Kidney epithelial cell (primary cell): ENCODE measurements at regions not wholly inside any gene's neighbourhood (a gene's known extent, or its start where the extent isn't known, plus 50 kb on each side); places are given as distances from the start of the nearest gene placed in this dataset.
A peak's percentile ranks its signal among the peaks of the same experiment; 100 is the strongest.

ENCODE experiments used
- DNase-seq: peaks from one replicate; pipeline ENCODE4 v3.0.0-alpha.2; 2010; ENCODE audit warnings: low read depth
- H3K27me3 ChIP-seq: 2 replicates; pipeline ENCODE4 v1.6.0; 2011; ENCODE audit warnings: low read length; ENCODE audit not compliant: control insufficient read depth, insufficient read depth
- H3K36me3 ChIP-seq: 2 replicates; pipeline ENCODE4 v1.5.1; 2011; ENCODE audit warnings: low read length; ENCODE audit not compliant: control insufficient read depth, insufficient read depth
- H3K4me3 ChIP-seq: 2 replicates; pipeline ENCODE4 v1.5.1; 2011; ENCODE audit warnings: low read depth, mild to moderate bottlenecking, control low read depth, low read length
- TF ChIP-seq, protein P1 (sequence below): IDR thresholded peaks from 2 replicates; pipeline ENCODE4 v1.5.1; 2011; ENCODE audit warnings: mild to moderate bottlenecking, moderate library complexity, low read length, control low read depth, inconsistent platforms; ENCODE audit not compliant: insufficient read depth, poor library complexity, severe bottlenecking

GRCh38 chr13:106625578-106625977 is 57.6 kb upstream of the ARGLU1 start:
- no peaks in the 10 kb centered on the region for H3K36me3 ChIP-seq
- TF ChIP-seq, protein P1, sequence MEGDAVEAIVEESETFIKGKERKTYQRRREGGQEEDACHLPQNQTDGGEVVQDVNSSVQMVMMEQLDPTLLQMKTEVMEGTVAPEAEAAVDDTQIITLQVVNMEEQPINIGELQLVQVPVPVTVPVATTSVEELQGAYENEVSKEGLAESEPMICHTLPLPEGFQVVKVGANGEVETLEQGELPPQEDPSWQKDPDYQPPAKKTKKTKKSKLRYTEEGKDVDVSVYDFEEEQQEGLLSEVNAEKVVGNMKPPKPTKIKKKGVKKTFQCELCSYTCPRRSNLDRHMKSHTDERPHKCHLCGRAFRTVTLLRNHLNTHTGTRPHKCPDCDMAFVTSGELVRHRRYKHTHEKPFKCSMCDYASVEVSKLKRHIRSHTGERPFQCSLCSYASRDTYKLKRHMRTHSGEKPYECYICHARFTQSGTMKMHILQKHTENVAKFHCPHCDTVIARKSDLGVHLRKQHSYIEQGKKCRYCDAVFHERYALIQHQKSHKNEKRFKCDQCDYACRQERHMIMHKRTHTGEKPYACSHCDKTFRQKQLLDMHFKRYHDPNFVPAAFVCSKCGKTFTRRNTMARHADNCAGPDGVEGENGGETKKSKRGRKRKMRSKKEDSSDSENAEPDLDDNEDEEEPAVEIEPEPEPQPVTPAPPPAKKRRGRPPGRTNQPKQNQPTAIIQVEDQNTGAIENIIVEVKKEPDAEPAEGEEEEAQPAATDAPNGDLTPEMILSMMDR: no peak
- no peaks in the 10 kb centered on the region for H3K27me3 ChIP-seq
- no peak for DNase-seq
- H3K4me3 ChIP-seq: no peak overlapping the region

DNA sequence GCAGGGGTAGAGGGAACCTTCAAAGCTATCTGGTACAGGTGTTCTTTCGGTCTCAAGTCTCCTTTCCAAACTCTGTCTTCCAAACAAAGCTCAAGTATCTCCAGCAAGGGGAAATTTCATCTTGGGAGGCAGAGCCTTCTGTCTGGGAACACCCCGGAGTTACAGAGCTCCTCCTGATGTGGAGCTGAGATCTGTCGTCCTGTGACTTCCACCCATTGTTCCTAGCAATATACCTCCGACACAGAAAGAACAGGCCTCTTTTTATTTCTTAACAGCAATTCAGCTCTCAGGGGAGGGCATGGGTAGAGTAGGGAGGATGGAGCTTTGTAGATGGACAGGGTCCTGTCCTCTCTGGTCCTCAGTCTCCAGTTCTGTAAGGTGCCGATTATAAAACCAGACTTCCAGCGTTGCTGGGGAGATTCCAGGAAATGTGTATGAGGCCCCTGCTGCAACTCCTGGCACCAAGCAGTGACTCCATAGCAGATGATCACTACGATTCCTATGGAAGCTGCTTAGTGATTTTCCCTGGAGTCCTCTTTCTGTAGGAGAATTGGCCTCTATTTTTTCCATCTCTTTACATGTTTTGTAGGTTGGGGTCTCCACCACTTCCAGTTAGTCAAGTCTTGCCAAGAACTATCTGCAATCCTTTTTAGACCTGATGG is 56.0 kb upstream of the ARGLU1 start:
- DNase-seq: no peak
- H3K27me3 ChIP-seq: no peaks in the 10 kb centered on the region
- no peaks in the 10 kb centered on the region for H3K36me3 ChIP-seq
- TF ChIP-seq, protein P1: no peak
- no peak overlapping the region for H3K4me3 ChIP-seq

DNA sequence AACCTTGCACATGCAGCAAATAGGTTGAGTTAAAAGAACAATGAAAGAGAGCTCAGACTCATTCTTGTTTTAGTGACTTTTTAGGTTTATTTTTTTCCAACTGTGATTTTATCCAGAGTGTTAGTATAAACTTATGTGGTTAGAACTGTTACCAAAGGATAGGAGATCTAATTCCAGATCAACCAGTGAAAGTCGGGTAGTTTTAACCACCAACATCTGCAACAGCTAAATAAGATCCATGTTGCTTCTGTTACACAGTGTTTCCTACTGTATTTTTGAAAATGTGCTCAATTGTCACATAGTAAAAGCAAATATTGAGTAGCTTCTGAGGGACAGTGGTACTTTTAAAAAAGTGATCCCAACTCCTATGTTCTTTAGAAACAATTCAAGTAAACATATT is 53.9 kb upstream of the ARGLU1 start:
- Histone ChIP-seq H3K36me3 (no peaks in the 10 kb centered on the region), H3K4me3 (no peak overlapping the region), H3K27me3 (no peaks in the 10 kb centered on the region)
- TF ChIP-seq, protein P1: no peak
- no peak for DNase-seq

DNA sequence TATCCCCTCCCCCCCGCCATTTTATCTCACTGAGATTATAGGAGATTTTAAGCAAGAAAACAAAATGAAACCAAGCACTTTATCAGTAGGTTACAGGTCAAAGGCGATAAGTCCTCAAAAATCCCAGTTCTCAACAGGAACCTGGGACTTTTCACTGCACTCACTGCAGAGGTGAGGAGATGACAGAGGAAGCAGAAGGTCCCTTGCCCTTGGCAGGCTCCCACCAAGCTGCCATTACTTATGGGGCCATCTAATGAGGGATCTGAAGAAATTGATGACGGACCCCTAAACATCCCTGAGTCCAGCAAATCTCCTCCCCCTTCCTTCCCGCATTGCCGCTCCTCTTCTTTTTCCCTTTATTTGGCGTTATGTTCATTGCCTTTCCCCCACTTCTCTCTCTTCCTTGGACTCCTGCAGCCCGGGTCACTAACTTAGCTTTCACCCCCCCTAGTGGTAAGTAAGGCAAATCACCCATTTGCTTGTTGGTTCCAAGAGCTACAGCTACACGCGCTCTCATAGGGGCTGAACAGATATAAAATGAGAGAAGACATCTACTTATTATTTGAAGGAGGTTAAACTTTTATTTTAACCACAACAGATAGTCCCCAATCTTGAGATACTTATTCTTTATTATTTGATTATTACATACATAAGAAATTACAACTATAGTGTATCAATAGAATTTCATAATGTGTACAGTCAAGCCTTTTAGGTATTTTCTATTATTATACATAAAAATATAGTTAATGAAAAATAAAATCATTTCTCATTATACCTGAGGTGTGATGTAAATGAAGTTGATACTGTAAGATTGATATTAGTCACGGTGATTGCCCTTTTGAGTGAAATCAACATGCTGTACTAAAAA is 52.0 kb upstream of the ARGLU1 start:
- Histone ChIP-seq H3K4me3 (no peak overlapping the region), H3K27me3 (no peaks in the 10 kb centered on the region), H3K36me3 (no peaks in the 10 kb centered on the region)
- TF ChIP-seq, protein P1: peak; percentile 85
- DNase-seq: peak; percentile 29
